CD14-positive monocyte (primary cell): ENCODE measurements at regions not wholly inside any gene's neighbourhood (a gene's known extent, or its start where the extent isn't known, plus 50 kb on each side); places are given as distances from the start of the nearest gene placed in this dataset.

Source experiments
- DNase-seq, 3 donors: peaks; one replicate each; pipeline ENCODE4 v3.0.0-alpha.2; 2011 to 2022
- H2AFZ ChIP-seq: 2 replicates; pipeline ENCODE4 v1.6.0; 2012; ENCODE audit warnings: mild to moderate bottlenecking, low read depth, low read length, inconsistent platforms; ENCODE audit not compliant: insufficient read depth, poor library complexity, severe bottlenecking
- H3K27ac ChIP-seq, 2 donors: 1 replicate in 1 of 2; 2 replicates in 1 of 2; pipeline ENCODE4 v1.5.1; 2012 to 2013; ENCODE audit warnings: low read length in 2 of 2, control low read depth in 1 of 2, inconsistent platforms in 1 of 2, low read depth in 1 of 2, mild to moderate bottlenecking in 1 of 2
- H3K27me3 ChIP-seq, 2 donors: one replicate each; pipeline versions ENCODE4 v1.6.0 to v1.6.1; 2011 to 2013; ENCODE audit warnings: low read length in 2 of 2; ENCODE audit not compliant: control insufficient read depth in 2 of 2, insufficient read depth in 2 of 2
- H3K36me3 ChIP-seq, 2 donors: replicated peaks in 1 of 2; 1 replicate in 1 of 2; 2 replicates in 1 of 2; pipeline versions ENCODE4 v1.5.1 to v1.6.1; 2012 to 2013; ENCODE audit warnings: low read length in 2 of 2, control low read depth in 1 of 2, inconsistent platforms in 1 of 2, mild to moderate bottlenecking in 1 of 2; ENCODE audit not compliant: insufficient read depth in 2 of 2, control insufficient read depth in 1 of 2
- H3K4me1 ChIP-seq, 2 donors: 1 replicate in 1 of 2; 2 replicates in 1 of 2; pipeline versions ENCODE4 v1.5.1 to v1.6.1; 2012 to 2013; ENCODE audit warnings: low read length in 2 of 2, control low read depth in 1 of 2, inconsistent platforms in 1 of 2, mild to moderate bottlenecking in 1 of 2, moderate library complexity in 1 of 2; ENCODE audit not compliant: insufficient read depth in 2 of 2, control insufficient read depth in 1 of 2
- H3K4me2 ChIP-seq: replicated peaks from 2 replicates; pipeline ENCODE3; 2012; ENCODE audit warnings: low read length, moderate library complexity, mild to moderate bottlenecking; ENCODE audit not compliant: poor library complexity, severe bottlenecking; ENCODE audit errors: extremely low read depth
- H3K4me3 ChIP-seq, 3 experiments: fragments of 200-600 bp in 1 of 3; sonication (generic) in 1 of 3; replicated peaks in 1 of 3; 1 replicate in 2 of 3; 2 replicates in 1 of 3; pipeline ENCODE4 v1.5.1; 2011 to 2013; ENCODE audit warnings: low read length in 3 of 3, mild to moderate bottlenecking in 3 of 3, control low read depth in 2 of 3, low read depth in 2 of 3, inconsistent platforms in 1 of 3, moderate library complexity in 1 of 3
- H3K79me2 ChIP-seq: 2 replicates; pipeline ENCODE4 v1.6.0; 2012; ENCODE audit warnings: mild to moderate bottlenecking, control low read depth, inconsistent platforms, low read length, moderate library complexity; ENCODE audit not compliant: insufficient read depth
- H3K9ac ChIP-seq: 2 replicates; pipeline ENCODE4 v1.6.0; 2017; ENCODE audit warnings: low read length, mild to moderate bottlenecking; ENCODE audit not compliant: insufficient read depth, poor library complexity, severe bottlenecking
- H3K9me3 ChIP-seq, 2 donors: replicated peaks in 1 of 2; 1 replicate in 1 of 2; 2 replicates in 1 of 2; pipeline versions ENCODE4 v1.5.1 to v1.6.1; 2012 to 2013; ENCODE audit warnings: low read length in 2 of 2, control low read depth in 1 of 2; ENCODE audit not compliant: control insufficient read depth in 1 of 2, insufficient read depth in 1 of 2
- H4K20me1 ChIP-seq: 2 replicates; pipeline ENCODE4 v1.6.0; 2012; ENCODE audit warnings: mild to moderate bottlenecking, low read length, control low read depth, moderate library complexity; ENCODE audit not compliant: insufficient read depth
- H3K27ac Mint-ChIP-seq, 7 donors: one replicate each; pipeline ENCODE4 v1.8.0; 2020; ENCODE audit warnings: mild to moderate bottlenecking in 7 of 7, mixed read lengths in 7 of 7, moderate library complexity in 6 of 7, inconsistent platforms in 2 of 7
- H3K27me3 Mint-ChIP-seq, 3 donors: one replicate each; pipeline ENCODE4 v1.8.0; 2021 to 2022; ENCODE audit warnings: low read depth in 3 of 3, mild to moderate bottlenecking in 3 of 3, mixed read lengths in 3 of 3, moderate library complexity in 3 of 3, inconsistent platforms in 1 of 3
- H3K36me3 Mint-ChIP-seq, 2 donors: one replicate each; pipeline ENCODE4 v1.8.0; 2020; ENCODE audit warnings: mixed read lengths in 2 of 2, inconsistent platforms in 1 of 2, mild to moderate bottlenecking in 1 of 2
- H3K4me1 Mint-ChIP-seq: one replicate; pipeline ENCODE4 v1.8.0; 2020; ENCODE audit warnings: mild to moderate bottlenecking, mixed read lengths
- H3K4me3 Mint-ChIP-seq, 2 donors: one replicate each; pipeline ENCODE4 v1.8.0; 2020; ENCODE audit warnings: mild to moderate bottlenecking in 2 of 2, mixed read lengths in 2 of 2, moderate library complexity in 1 of 2
- H3K9me3 Mint-ChIP-seq, 7 donors: one replicate each; pipeline ENCODE4 v1.8.0; 2020 to 2022; ENCODE audit warnings: mixed read lengths in 7 of 7, mild to moderate bottlenecking in 6 of 7, moderate library complexity in 6 of 7, inconsistent platforms in 2 of 7
- WGBS: methylation state at CpG from one replicate; pipeline ENCODE4 v1.1.5; 2013; ENCODE audit warnings: missing lambda C conversion rate; ENCODE audit not compliant: insufficient coverage; 5-methylcytosine and 5-hydroxymethylcytosine counted together
- intact Hi-C, 2 donors: fragments of 100-400 bp; cut with micrococcal nuclease; formaldehyde crosslinking; loops; one replicate each; pipeline versions ENCODE4 v1.15.0 to v1.15.1; 2023
- TF ChIP-seq, protein P1 (sequence below): fragments of 200-600 bp; IDR thresholded peaks from one replicate; pipeline ENCODE4 v1.8.0; 2022; ENCODE audit warnings: antibody characterized with exemption, mild to moderate bottlenecking

DNA sequence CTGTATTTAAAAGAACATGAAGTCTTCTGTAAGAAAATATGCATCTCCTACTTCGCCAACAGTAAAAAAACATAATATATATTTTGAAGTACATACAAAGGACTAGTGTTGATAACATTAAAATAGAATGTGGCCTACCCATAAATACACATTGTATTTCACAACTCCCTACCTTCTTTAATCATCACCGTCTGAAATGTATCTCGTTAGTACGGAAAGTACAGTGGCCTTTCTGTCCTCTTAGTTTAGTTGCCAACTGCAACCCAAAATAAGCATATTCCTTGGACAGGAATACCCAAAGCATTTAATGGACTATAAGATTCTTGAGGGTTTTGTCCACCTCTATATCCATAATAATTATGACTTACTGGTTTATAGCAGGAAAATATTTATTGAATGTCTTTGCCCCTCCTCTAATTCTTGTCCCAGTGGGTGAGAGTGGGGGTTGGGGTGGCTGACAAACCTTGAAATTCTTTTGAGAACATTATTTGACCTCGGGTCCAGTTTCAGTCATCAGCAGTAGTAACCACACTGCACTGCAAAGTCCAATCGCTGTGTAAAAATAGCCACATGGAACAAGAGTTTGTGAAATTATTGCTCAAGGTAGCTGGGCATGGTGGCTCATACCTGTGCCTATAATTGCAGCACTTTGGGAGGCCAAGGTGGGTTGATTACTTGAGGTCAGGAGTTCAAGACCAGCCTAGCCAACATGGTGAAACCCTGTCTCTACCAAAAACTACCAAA is 474.5 kb downstream of the KLHL13 start:
- Histone ChIP-seq H4K20me1 (no peaks in the 10 kb centered on the region), H3K9ac (no peak overlapping the region), H3K27ac (no peak overlapping the region), H3K4me1 (no peaks in the 10 kb centered on the region), H3K27me3 (no peaks in the 10 kb centered on the region), H3K36me3 (no peaks in the 10 kb centered on the region), H3K9me3 (no peaks in the 10 kb centered on the region), H3K79me2 (no peaks in the 10 kb centered on the region), H2AFZ (no peak overlapping the region), H3K4me2 (no peak overlapping the region), H3K4me3 (no peak overlapping the region)
- Mint-ChIP-seq H3K9me3 (no peaks in the 10 kb centered on the region), H3K27me3 (no peaks in the 10 kb centered on the region), H3K4me3 (no peak overlapping the region), H3K4me1 (no peaks in the 10 kb centered on the region), H3K27ac (peak overlapping the region in 1 of 7 donors; percentile 77), H3K36me3 (no peaks in the 10 kb centered on the region)
- DNase-seq, result no peak
- TF ChIP-seq, protein P1, sequence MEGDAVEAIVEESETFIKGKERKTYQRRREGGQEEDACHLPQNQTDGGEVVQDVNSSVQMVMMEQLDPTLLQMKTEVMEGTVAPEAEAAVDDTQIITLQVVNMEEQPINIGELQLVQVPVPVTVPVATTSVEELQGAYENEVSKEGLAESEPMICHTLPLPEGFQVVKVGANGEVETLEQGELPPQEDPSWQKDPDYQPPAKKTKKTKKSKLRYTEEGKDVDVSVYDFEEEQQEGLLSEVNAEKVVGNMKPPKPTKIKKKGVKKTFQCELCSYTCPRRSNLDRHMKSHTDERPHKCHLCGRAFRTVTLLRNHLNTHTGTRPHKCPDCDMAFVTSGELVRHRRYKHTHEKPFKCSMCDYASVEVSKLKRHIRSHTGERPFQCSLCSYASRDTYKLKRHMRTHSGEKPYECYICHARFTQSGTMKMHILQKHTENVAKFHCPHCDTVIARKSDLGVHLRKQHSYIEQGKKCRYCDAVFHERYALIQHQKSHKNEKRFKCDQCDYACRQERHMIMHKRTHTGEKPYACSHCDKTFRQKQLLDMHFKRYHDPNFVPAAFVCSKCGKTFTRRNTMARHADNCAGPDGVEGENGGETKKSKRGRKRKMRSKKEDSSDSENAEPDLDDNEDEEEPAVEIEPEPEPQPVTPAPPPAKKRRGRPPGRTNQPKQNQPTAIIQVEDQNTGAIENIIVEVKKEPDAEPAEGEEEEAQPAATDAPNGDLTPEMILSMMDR, result no peak
- intact Hi-C loops, result no loop called here
- WGBS, result no CpG with 5 or more reads among the region's 6 CpGs

DNA sequence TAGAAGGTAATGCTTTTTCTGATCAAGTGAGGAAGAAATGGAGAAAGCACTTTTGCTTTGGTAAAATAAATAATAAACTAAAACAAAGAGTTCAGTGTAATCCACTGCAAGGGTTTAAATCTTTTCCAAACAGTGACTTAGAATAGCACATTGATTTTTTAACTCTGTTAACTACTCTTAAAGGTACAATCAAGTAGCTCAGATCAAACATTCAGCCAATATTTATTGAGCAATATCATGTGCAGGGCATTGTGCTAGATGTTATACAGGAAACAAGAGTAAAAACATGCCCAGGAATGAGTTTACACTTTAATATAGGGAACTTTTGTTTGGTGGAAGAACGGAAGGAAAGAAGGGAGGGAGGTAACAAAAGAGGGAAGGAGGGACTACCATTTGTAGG is 479.8 kb downstream of the KLHL13 start:
- H3K27me3 Mint-ChIP-seq, result no peaks in the 10 kb centered on the region
- H3K4me1 Mint-ChIP-seq, result no peaks in the 10 kb centered on the region
- no peaks in the 10 kb centered on the region for H3K4me1 ChIP-seq
- TF ChIP-seq, protein P1, result no peak
- no peak overlapping the region for H3K27ac Mint-ChIP-seq
- no peaks in the 10 kb centered on the region for H3K36me3 ChIP-seq
- no peaks in the 10 kb centered on the region for H3K79me2 ChIP-seq
- DNase-seq, result no peak
- H3K4me2 ChIP-seq, result no peak overlapping the region
- H3K9ac ChIP-seq, result no peak overlapping the region
- H3K9me3 Mint-ChIP-seq, result no peaks in the 10 kb centered on the region
- H3K4me3 Mint-ChIP-seq, result no peak overlapping the region
- H3K36me3 Mint-ChIP-seq, result no peaks in the 10 kb centered on the region
- H3K4me3 ChIP-seq, result no peak overlapping the region
- no CpG with 5 or more reads among the region's 1 CpG for WGBS
- no peaks in the 10 kb centered on the region for H4K20me1 ChIP-seq
- no peak overlapping the region for H2AFZ ChIP-seq
- intact Hi-C loops, result no loop called here
- no peak overlapping the region for H3K27ac ChIP-seq
- no peaks in the 10 kb centered on the region for H3K9me3 ChIP-seq
- no peaks in the 10 kb centered on the region for H3K27me3 ChIP-seq
